B cell (primary cell): ENCODE measurements at regions not wholly inside any gene's neighbourhood (a gene's known extent, or its start where the extent isn't known, plus 50 kb on each side); places are given as distances from the start of the nearest gene placed in this dataset.

Experiments used
- EZH2 ChIP-seq: IDR thresholded peaks from 2 replicates; pipeline ENCODE4 v1.6.1; 2012; ENCODE audit warnings: borderline replicate concordance, low read depth, mild to moderate bottlenecking, moderate library complexity, low read length; ENCODE audit not compliant: insufficient read depth, poor library complexity, severe bottlenecking
- TF ChIP-seq, protein P1 (sequence below): fragments of 200-600 bp; IDR thresholded peaks from one replicate; pipeline ENCODE4 v1.8.0; 2022; ENCODE audit warnings: antibody characterized with exemption, mild to moderate bottlenecking

- TF ChIP-seq, protein P1, sequence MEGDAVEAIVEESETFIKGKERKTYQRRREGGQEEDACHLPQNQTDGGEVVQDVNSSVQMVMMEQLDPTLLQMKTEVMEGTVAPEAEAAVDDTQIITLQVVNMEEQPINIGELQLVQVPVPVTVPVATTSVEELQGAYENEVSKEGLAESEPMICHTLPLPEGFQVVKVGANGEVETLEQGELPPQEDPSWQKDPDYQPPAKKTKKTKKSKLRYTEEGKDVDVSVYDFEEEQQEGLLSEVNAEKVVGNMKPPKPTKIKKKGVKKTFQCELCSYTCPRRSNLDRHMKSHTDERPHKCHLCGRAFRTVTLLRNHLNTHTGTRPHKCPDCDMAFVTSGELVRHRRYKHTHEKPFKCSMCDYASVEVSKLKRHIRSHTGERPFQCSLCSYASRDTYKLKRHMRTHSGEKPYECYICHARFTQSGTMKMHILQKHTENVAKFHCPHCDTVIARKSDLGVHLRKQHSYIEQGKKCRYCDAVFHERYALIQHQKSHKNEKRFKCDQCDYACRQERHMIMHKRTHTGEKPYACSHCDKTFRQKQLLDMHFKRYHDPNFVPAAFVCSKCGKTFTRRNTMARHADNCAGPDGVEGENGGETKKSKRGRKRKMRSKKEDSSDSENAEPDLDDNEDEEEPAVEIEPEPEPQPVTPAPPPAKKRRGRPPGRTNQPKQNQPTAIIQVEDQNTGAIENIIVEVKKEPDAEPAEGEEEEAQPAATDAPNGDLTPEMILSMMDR = no peak
- no peak for TF ChIP-seq EZH2
Measured at GRCh38 chr2:212811921-212812320, 273.3 kb upstream of the ERBB4 start.
